GM19035 (cell line): ENCODE measurements at regions not wholly inside any gene's neighbourhood (a gene's known extent, or its start where the extent isn't known, plus 50 kb on each side); places are given as distances from the start of the nearest gene placed in this dataset.

Source experiments
- ATAC-seq: cut with Tn5 transposase; IDR thresholded peaks from one replicate; pipeline ENCODE4 v1.9.1; 2021; ENCODE audit not compliant: unreplicated experiment

DNA sequence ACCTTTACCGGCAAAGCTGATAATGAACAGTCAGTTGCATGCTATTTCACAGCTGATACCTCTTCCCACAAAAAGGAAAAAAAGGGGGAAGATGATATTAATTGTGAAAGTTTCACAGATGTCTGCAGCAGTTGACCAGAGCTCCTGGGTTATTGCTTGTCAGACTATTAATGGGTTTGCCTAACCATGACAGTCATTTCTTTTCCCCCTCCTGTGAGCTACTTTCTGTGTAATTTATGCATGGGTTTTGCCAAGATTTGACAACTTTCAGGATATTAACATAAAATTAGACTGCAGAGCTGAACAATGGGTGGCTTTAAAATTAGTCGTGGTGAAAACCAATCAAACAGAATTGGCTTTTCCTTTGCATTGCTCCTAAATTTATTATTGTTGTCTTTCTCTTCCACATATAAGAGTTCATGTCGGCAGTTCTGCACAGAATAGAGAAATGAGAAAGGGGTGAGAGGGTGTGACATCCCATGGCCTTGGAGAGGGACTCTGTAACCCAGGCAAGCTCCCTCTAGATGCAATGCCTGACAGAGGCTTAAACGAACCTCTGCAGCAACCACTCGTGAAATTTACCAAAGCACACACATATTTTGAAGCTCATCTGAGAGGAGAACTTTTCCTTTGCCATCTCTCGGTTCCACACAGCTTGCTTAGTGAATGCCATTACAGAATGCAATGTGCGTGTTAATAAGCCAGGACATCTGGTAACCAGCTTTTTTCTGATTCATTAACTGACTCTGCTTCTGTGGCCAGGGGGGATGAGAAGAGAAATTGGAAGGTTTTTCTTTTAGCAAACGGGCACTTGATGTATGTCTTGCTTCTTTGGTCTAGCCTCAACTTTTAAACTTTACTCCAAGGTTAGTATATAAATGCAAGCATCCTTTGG lies 82.2 kb upstream of the ITGA4 start:
- ATAC-seq: peak; percentile 71

DNA sequence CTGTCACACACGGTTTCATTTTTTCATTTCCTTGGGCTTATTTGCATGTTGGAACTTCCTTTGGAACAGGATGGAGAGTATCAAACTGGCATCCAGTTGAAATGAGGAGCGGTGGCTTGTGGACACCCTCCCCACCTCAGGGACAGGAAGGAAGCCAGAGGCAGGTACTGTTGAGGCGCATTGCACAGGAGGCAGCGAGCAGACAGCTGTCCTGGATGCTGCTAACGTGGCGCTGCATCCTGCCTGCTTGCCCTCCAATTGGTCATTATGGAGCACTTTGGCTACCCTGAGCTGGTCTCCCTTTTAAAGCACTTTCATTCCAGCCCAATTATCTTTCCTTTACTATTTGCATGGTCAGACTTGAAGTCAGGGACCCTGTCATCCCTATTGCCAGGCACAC lies 80.7 kb upstream of the ITGA4 start:
- ATAC-seq: no peak

DNA sequence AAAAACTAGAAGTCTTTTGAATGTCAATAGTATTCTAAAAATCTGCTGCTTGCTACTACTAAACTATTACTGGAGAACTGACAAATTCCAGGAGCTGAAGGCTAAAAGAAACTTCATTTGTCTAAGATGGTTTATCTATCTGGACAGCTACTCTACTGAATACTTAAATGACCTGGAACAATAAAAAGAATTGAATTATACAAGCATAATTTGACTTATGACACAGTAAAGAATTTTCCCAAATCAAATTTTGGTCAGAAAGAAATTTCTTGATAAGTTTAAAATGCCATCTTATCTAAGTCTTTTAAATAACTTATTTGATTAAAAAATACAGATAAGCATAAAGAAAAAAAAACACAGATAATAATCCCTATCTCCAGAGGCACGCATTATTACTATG lies 80.2 kb upstream of the ITGA4 start:
- no peak for ATAC-seq

DNA sequence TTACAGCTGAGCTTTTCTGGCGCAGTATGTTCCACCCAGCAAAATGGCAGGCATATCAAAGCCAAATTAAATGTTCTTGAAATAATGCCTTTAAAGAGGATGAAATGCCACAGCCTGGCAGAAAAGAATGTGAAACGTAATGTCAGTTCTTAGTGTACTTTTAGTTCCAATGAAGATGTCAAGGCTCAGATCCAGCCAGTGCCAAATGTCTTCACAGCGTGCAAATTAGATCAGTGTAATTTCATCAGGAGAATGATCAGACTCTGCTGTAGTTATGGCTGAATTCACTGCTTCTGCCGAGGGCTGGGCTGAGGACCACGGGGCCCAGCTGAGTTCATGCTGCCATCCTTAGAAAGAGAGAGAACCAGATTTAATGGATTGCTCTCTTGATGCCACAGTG lies 78.7 kb upstream of the ITGA4 start:
- ATAC-seq: no peak

DNA sequence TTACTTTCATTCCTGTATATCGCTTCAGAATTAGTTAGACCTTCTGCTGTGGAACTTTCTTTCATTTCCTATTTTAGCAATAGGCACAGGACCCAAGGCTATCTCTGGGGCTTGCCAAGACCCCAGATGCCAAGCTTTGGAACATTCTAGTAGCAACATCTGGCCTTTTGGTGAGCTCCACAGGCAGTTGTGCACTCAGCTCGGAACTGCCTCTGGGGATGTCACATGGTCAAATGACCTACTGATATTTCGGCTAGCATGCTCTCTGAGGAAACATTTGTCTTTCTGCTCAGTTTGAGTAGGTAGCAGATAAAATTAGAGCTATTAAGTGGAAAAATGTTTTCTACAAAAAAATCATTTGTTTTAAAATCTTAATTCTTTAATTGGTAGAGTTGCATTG lies 76.6 kb upstream of the ITGA4 start:
- no peak for ATAC-seq

DNA sequence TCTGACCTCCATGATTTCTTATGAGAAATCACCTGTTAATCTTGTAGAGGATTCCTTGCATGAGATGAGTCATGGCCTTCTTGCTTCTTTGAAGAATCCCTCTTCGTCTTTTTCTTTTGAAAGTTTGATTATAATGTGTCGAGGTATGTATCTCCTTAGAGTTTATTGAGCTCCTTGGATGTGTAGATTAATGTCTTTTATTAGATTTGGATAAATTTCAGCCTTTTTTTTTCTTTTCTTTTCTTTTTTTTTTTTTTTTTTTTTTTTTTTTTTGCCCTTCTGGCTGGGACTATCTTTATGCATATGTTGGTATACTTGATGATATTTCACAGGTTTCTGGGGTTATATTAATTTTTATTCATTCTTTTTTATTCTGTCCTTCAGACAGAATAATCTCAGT lies 72.3 kb upstream of the ITGA4 start:
- ATAC-seq: no peak

DNA sequence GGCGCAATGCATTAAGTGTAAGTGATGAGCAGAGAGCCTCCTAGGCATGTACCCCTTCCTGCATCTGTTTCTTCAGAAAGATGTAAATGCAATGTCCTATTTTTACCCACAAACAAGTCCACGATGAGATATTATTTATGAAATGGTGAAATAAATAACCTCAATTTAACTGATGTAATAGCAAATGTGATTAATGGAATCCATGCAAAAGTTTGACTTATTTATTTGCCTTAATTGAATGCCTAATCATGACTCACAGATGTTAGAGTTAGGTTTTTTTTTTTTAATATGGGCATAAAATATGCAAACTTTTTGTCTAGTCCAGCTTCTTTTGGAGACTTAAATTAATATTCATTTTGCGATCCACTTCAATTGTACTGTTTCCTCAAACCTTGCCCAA lies 67.7 kb upstream of the ITGA4 start:
- no peak for ATAC-seq

DNA sequence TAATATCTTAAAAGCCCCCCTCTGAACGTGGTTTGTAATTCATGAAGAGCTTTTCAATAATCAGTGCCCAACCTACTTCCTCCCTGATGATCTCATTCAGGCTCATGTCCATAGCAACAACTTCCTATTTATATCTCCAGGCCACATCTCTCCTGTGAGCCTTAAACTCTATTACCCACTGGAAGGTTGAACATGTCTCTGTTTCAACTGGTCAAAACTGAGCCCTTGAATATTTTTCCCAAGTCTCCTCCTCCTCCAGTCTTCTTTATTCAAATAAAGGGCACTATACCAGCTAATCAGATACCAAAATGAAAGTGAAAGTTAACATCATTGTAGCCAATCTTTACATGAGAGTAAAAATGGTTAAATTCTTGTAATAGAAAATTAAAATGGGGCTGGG lies 63.7 kb upstream of the ITGA4 start:
- ATAC-seq: peak; percentile 54

DNA sequence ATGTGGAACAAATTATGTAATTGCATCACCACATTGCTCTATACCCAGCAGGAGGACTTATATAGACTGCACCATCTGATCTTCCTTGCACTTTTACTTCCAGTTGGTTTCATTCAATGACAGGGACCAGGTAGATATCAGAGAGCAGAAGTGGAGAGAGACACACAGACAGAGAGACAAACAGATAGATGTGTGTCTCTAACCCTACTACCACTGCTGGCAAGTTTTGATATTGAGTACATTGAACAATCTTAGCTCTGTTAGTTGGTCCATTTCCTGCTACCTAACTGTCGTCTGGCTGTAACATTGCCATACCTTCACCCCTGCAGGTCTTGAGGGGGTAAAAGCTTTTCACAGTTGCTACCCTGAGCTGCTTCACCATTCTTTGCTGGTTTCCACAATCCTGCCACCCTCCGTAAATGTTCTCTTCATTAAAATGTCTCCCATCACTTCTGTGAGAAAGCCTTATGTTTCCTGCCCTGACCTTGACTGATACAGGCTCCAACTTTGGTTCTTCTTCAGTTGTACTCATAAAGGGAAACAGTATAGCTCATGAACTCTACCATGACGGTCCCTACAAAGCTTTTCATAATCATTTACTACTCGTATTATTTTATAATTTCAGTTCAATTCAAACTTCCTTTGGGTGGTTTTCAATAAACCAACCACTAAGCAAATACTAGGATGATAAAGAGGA lies 62.3 kb upstream of the ITGA4 start:
- ATAC-seq: no peak

DNA sequence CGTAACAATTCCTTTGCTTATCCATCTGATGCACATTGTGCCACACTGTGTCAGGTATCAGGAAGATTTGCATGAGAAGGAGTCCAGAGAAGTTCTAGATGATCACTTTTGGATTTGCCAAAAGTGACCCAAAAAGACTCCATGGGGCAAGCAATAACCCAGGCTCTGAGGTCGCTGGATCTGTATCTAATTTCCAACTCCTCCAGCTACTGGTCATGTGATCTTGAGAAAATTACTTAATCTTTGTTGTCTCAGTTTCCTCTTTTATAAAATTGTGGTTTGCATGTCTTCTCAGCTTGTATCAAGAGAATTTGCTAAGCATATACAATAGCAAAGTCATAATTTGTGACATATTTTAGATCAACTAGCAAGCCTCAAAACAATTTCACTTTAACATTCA lies 61.3 kb upstream of the ITGA4 start:
- no peak for ATAC-seq

DNA sequence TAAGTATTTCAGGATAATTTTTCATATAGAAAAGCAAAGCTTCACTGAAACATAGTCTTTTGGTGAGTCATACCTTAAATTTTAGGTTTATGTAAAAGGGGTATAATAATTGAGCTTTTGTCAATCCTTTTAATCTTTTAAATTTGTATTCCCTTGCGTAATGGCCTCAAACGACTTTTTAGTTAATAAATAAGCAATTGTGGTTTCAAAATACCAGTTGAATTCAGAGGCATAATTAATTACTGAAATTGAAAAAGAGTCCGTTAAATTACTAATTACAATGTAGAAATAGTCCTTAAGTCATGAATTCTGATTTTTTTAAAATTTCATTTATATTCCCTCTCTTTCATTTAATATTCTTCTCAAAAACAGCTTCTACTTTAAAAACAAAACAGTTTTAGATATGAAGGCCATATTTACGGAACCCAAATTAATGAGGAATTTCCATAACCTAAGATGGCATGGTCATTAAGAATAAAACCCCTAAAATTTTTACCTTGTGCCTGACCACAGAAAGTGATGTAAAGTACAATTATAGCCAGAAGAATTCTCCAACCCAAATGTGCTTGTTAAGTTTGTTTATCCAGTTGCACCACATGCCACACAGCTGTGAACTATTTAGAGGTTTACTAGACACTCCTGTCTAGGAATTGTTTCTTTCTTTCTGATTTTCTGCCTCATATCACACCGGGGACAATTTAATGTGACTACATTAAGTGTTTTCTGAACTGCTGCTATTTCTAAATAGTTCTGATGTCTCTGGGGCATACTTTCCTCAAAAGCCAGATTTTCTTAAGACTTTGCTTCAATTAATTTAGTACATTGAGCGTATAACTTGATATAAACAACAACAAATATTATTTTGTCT lies 60.7 kb upstream of the ITGA4 start:
- no peak for ATAC-seq

DNA sequence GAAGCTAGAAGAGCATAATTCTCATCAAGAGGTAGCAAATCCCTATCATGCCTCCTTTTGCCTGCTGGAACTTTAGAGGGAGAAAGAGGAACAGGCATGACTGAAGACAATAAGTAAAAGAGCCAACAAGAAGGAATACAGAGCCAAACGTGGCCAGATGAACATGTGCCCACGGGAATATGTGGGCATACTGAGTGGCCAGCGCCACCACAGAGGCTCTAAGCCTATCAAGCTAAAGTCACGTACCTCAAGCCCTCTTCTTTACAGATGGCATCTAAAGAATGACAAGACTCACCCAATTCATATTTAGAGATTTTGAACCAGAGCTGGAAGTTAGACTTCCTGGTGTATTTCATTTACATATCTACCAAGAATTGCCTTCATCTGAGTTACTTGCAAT lies 59.9 kb upstream of the ITGA4 start:
- ATAC-seq: no peak

DNA sequence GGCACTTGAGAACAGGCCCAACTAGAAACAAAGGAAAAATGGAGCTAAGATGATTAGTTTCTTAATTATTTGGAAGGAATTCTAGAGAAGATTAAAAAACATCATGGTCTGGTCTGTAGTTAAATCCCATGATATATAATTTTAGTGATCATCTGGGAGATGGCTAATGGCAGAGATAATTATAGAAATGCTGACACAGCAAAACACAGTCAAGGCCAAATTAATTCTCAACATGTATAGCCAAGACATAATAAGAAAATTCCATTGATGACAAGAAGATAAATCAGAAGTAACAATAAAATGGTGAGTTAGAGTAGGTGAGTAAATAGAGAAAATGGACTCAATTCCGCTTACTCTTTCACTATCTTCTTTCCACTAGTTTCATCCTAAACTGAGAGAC lies 59.2 kb upstream of the ITGA4 start:
- ATAC-seq: no peak

DNA sequence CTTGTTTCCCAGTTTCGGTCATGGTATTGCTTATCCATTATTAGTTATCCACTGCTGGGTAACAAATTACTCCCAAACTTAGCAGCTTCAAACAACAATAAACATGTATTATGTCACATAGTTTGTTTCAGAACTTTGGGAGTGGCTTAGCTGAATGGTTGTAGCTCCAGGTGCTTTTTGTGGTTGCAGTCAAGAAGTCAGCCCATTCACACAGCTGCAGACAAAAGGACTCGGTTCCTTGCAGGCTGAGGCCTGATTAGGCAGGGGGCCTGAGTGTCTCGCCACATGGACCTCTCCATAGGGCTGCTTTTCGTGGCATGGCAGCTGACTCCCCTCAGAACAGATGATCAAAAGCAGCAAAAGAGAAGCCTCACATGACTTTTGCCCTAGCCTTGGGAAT lies 58.2 kb upstream of the ITGA4 start:
- no peak for ATAC-seq

DNA sequence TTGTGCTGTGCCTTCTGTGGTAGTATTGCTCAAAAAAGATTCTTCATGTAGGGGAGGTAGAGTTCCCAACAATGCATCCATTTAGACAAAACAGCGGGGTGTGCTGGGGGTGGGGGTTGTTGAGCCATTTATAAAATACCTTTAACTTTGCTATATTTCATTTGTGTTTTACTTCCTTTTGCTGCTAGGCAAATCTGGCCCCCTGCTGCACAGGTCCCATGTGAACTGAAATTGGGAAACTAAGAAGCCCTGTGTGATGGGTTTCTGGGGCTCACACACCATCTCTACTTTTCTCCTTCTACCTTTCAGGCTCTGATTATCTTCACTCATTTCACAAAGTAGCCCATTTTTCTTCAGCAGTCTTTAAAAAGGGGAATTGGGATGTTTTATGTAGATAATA lies 52.7 kb upstream of the ITGA4 start:
- no peak for ATAC-seq

DNA sequence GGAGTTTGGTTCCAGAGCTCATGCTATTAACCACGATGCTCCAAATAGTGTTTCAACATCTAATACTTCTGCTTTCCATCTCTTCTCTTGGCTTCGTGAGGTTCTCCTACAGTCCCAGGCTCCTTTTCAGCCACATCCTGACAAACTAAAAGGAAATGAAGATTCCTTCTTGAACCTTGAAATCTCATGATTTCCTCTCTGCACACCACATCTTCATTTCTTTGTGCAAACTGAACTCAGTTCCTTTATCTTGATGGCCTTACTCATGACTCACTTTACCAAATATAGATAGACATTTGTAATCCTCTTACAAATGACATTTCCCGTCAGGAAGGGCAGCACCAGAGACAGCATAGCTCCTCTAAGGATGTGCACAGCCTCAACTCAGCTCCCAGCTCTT lies 50.0 kb upstream of the ITGA4 start:
- no peak for ATAC-seq
